Suprapubic skin (tissue), 4 donors: ENCODE measurements at regions not wholly inside any gene's neighbourhood (a gene's known extent, or its start where the extent isn't known, plus 50 kb on each side); places are given as distances from the start of the nearest gene placed in this dataset.
"Not testable (repeated sequence)": the region's sequence is repeated elsewhere in the genome, so short reads cannot be mapped to it uniquely, and the experiment has no call there.

ENCODE experiments used
- DNase-seq, 2 donors: peaks; one replicate each; pipeline ENCODE4 v3.0.0-alpha.2; 2019; ENCODE audit warnings: low spot score in 2 of 2
- H3K27ac ChIP-seq: fragments of 200-600 bp; sonication (generic); one replicate; pipeline ENCODE4 v1.5.1; 2019
- H3K27me3 ChIP-seq: fragments of 200-600 bp; sonication (generic); one replicate; pipeline ENCODE4 v1.5.1; 2019
- H3K36me3 ChIP-seq: fragments of 200-600 bp; sonication (generic); one replicate; pipeline ENCODE4 v1.5.1; 2019
- H3K4me1 ChIP-seq: fragments of 200-600 bp; sonication (generic); one replicate; pipeline ENCODE4 v1.5.1; 2019
- H3K4me3 ChIP-seq: fragments of 200-600 bp; sonication (generic); one replicate; pipeline ENCODE4 v1.5.1; 2019; ENCODE audit warnings: mild to moderate bottlenecking
- H3K9me3 ChIP-seq: fragments of 200-600 bp; sonication (generic); one replicate; pipeline ENCODE4 v1.5.1; 2019
- EP300 ChIP-seq: sonication (generic); formaldehyde crosslinking; IDR thresholded peaks from one replicate; pipeline ENCODE4 v1.6.1; 2017; ENCODE audit warnings: antibody characterized with exemption
- POLR2A ChIP-seq, 2 donors: fragments of 450-650 bp; IDR thresholded peaks; one replicate each; pipeline ENCODE4 v1.6.1; 2017; ENCODE audit warnings: antibody characterized with exemption in 2 of 2, mild to moderate bottlenecking in 2 of 2, moderate library complexity in 2 of 2
- POLR2AphosphoS5 ChIP-seq, 3 donors: sonication (generic); formaldehyde crosslinking; IDR thresholded peaks; one replicate each; pipeline ENCODE4 v1.6.1; 2017; ENCODE audit warnings: antibody characterized with exemption in 3 of 3
- WGBS: methylation state at CpG from one replicate; pipeline ENCODE4 v1.1.5; 2018; 5-methylcytosine and 5-hydroxymethylcytosine counted together
- TF ChIP-seq, protein P1 (sequence below), 2 donors: fragments of 200-600 bp in 1 of 2; fragments of 450-650 bp in 1 of 2; sonication (generic) in 1 of 2; IDR thresholded peaks; one replicate each; pipeline ENCODE4 v1.5.1; 2016 to 2019; ENCODE audit warnings: antibody characterized with exemption in 2 of 2, mild to moderate bottlenecking in 1 of 2, moderate library complexity in 1 of 2

DNA sequence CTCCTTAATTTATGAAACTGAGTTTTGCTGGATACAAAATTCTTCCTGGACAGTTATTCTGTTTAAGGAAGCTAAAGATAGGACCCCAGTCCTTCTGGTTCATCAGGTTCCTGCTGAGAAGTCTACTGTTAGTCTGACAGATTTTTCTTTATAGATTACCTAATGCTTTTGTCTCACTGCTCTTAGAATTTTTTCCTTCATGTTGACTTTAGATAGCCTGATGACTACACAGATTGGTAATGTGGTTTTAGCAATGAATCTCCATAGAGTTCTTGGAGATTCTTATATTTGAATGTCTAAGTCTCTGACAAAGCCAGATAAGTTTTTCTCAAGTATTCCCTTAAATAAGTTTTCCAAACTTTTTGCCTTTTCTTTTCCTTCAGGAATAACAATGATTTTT lies 419.7 kb downstream of the CDH10 start:
- TF ChIP-seq POLR2A (IDR thresholded peaks at IDR 0.05) (no peak), POLR2AphosphoS5 (IDR thresholded peaks at IDR 0.05) (no peak), EP300 (no peak)
- TF ChIP-seq, protein P1, sequence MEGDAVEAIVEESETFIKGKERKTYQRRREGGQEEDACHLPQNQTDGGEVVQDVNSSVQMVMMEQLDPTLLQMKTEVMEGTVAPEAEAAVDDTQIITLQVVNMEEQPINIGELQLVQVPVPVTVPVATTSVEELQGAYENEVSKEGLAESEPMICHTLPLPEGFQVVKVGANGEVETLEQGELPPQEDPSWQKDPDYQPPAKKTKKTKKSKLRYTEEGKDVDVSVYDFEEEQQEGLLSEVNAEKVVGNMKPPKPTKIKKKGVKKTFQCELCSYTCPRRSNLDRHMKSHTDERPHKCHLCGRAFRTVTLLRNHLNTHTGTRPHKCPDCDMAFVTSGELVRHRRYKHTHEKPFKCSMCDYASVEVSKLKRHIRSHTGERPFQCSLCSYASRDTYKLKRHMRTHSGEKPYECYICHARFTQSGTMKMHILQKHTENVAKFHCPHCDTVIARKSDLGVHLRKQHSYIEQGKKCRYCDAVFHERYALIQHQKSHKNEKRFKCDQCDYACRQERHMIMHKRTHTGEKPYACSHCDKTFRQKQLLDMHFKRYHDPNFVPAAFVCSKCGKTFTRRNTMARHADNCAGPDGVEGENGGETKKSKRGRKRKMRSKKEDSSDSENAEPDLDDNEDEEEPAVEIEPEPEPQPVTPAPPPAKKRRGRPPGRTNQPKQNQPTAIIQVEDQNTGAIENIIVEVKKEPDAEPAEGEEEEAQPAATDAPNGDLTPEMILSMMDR (IDR thresholded peaks at IDR 0.05): no peak
- H3K9me3 ChIP-seq: peaks cover 17% of the 10 kb centered on the region
- H3K27me3 ChIP-seq: no peaks in the 10 kb centered on the region
- H3K36me3 ChIP-seq: no peaks in the 10 kb centered on the region
- H3K27ac ChIP-seq: no peak overlapping the region
- H3K4me1 ChIP-seq: no peaks in the 10 kb centered on the region
- no peak for DNase-seq
- no peak overlapping the region for H3K4me3 ChIP-seq

DNA sequence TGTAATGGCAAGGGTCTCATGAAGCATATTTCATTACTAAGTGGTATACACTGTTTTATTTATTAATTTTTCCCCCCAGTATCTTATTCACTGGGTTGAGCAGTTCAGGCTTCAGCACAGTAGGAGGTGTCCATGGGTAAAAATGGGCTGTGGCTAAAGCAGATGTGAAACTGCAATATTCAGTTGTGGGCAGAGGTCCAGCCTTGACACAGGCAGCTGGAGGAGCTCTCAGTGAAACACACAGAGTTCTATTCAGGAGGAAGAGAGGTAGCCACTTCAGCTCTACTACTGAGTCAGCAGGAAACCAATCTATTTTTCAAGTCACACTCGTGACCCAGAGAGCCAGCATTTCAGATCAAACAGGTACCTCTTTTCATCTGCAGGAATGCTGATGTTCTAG lies 418.3 kb downstream of the CDH10 start:
- no peak for TF ChIP-seq POLR2AphosphoS5 (IDR thresholded peaks at IDR 0.05)
- no peak for TF ChIP-seq POLR2A (IDR thresholded peaks at IDR 0.05)
- TF ChIP-seq, protein P1 (IDR thresholded peaks at IDR 0.05): no peak
- TF ChIP-seq EP300: no peak
- Histone ChIP-seq H3K9me3 (peaks cover 8% of the 10 kb centered on the region), H3K27me3 (no peaks in the 10 kb centered on the region), H3K4me1 (no peaks in the 10 kb centered on the region), H3K36me3 (no peaks in the 10 kb centered on the region), H3K27ac (no peak overlapping the region), H3K4me3 (no peak overlapping the region)
- WGBS: 50% methylated on average over 1 of the region's 1 CpG
- no peak for DNase-seq

DNA sequence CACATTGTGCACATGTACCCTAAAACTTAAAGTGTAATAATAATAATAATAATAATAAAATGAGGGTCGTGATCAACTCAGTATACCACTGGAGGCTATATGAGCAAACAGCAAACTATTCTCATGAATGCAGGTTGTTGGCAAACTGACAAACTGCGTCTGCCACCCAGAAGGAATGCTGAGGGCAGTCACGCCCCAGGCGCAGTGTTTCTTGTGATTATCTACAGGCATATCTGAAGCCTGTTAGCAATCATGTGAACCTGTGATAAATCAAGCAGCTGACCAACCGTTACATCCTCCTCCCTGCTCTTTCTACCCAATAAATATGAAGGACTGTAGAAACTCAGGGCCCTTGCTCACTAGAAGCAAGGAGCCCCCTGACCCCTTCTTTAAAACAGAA lies 416.9 kb downstream of the CDH10 start:
- WGBS: 52% methylated on average over 5 of the region's 5 CpGs

DNA sequence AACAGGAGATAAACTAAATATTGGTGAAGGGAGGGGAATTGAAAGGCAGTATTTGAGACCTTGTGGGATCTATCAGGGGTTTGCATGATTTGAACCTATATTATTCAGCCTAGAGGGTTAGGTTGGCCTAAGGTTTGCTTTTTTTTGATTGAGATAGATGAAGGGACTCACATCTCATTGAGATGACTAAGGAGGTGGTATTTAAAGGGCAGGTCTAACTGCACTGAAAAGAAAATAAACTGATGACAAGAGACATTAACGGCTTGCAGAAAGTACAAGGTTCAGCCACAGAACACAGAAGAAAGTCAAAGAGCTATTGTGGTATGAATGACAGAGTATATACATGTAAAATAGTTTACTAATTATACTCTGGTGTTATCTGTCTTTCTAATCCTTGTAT lies 412.7 kb downstream of the CDH10 start:
- Histone ChIP-seq H3K27me3 (no peaks in the 10 kb centered on the region), H3K27ac (no peak overlapping the region), H3K9me3 (peaks cover 3% of the 10 kb centered on the region), H3K4me1 (no peaks in the 10 kb centered on the region), H3K36me3 (no peaks in the 10 kb centered on the region), H3K4me3 (no peak overlapping the region)
- 78% methylated on average over 1 of the region's 1 CpG for WGBS
- no peak for DNase-seq
- TF ChIP-seq, protein P1 (IDR thresholded peaks at IDR 0.05): no peak
- TF ChIP-seq EP300 (no peak), POLR2AphosphoS5 (IDR thresholded peaks at IDR 0.05) (no peak), POLR2A (IDR thresholded peaks at IDR 0.05) (no peak)

More for the DNA sequence above, 416.9 kb downstream of the CDH10 start:
- H3K9me3 ChIP-seq, H3K27ac ChIP-seq, H3K27me3 ChIP-seq, H3K4me1 ChIP-seq, H3K36me3 ChIP-seq, DNase-seq, H3K4me3 ChIP-seq: not testable (repeated sequence)

DNA sequence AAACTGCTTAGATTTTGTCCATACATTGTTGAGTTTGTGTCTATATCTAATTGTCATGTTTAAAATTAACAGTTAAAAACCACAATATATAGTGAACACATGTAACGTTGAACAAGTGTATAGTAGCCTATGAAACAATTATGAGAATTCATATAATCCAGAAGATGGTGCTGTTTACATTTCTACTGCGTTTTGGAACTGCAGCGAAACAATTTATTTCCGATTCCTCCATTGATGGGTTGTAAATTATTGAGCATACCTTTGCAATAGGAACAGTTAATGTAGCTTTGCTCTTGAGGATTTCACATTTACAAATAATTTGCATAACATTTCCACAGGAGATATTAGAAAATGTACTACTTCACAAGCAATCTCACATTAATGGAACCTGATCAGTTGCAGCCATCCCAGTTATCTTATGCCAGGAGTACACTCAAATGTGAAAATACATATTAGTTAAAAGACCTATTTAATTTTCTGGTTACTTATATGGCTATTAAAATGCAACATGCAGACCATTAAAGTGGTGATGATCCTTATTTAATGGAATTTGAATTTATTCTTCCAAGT lies 411.8 kb downstream of the CDH10 start:
- DNase-seq: no peak
- no peaks in the 10 kb centered on the region for H3K27me3 ChIP-seq
- peaks cover 3% of the 10 kb centered on the region for H3K9me3 ChIP-seq
- no peak overlapping the region for H3K27ac ChIP-seq
- no peak for TF ChIP-seq POLR2A (IDR thresholded peaks at IDR 0.05)
- no peak for TF ChIP-seq EP300
- H3K4me1 ChIP-seq: no peaks in the 10 kb centered on the region
- H3K4me3 ChIP-seq: no peak overlapping the region
- H3K36me3 ChIP-seq: no peaks in the 10 kb centered on the region
- 18% methylated on average over 4 of the region's 4 CpGs for WGBS

DNA sequence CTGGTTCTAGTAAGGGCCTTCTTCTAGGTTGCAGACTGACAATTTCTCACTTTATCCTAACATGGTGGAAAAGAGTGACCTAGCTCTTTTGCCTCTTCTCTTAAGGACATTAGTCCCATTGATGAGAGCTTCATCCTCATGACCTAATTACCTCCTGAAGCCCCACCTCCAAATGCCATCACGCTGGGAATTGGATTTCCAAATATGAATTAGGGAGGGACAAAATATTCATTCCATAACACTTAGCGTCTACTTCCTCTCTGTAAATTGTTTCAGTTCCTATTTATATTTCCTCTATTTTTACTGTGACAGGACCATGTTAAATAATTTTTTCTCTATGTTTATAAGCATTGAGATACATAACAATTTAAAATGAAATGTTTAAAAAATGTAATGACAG lies 408.8 kb downstream of the CDH10 start:
- H3K27ac ChIP-seq: no peak overlapping the region
- TF ChIP-seq, protein P1 (IDR thresholded peaks at IDR 0.05): no peak
- TF ChIP-seq EP300 (no peak), POLR2AphosphoS5 (IDR thresholded peaks at IDR 0.05) (no peak), POLR2A (IDR thresholded peaks at IDR 0.05) (no peak)
- no peaks in the 10 kb centered on the region for H3K27me3 ChIP-seq
- H3K4me3 ChIP-seq: no peak overlapping the region
- 34% methylated on average over 2 of the region's 2 CpGs for WGBS
- no peaks in the 10 kb centered on the region for H3K36me3 ChIP-seq
- no peaks in the 10 kb centered on the region for H3K4me1 ChIP-seq
- H3K9me3 ChIP-seq: no peaks in the 10 kb centered on the region
- no peak for DNase-seq
